HL-60 (cell line): ENCODE measurements at regions not wholly inside any gene's neighbourhood (a gene's known extent, or its start where the extent isn't known, plus 50 kb on each side); places are given as distances from the start of the nearest gene placed in this dataset.

ENCODE experiments used
- CTCF ChIP-seq: IDR thresholded peaks from one replicate; pipeline ENCODE4 v1.5.1; 2011; ENCODE audit warnings: low read length, control low read depth, inconsistent platforms; ENCODE audit not compliant: insufficient read depth
- POLR2AphosphoS5 ChIP-seq: IDR thresholded peaks from 2 replicates; pipeline ENCODE4 v1.6.1; 2012; ENCODE audit warnings: low read depth

GRCh38 chr20:40849456-40849855 is 160.4 kb upstream of the MAFB start:
- TF ChIP-seq CTCF (no peak), POLR2AphosphoS5 (no peak)
